HepG2 (cell line): ENCODE measurements at regions not wholly inside any gene's neighbourhood (a gene's known extent, or its start where the extent isn't known, plus 50 kb on each side); places are given as distances from the start of the nearest gene placed in this dataset.

Experiments used
- ATAC-seq: fragments of 200-7000 bp; cut with Tn5 transposase; 3 replicates; pipeline ENCODE4 v1.9.1; 2020; ENCODE audit warnings: mild to moderate bottlenecking, moderate library complexity
- BruUV-seq: library from RNA; stranded (reverse); fragments of 400-500 nt; replicated peaks from 2 replicates; lab custom pipeline; 2021; lab: Mats Ljungman, UMichigan
- CTCF ChIA-PET: fragments of 300-600 bp; formaldehyde crosslinking; extraction: SDS; loops from one replicate; lab custom pipeline; 2021; ENCODE audit warnings: low total read pairs, inconsistent platforms, low intra/inter-chr PET ratio; lab: Yijun Ruan, JAX
- POLR2A ChIA-PET: fragments of 350-600 bp; sonication (Branson Sonifier 250); formaldehyde crosslinking; loops from one replicate; lab custom pipeline; 2020; ENCODE audit warnings: antibody characterized with exemption, inconsistent platforms; lab: Yijun Ruan, JAX
- DNase-seq: peaks from one replicate; pipeline ENCODE4 v3.0.0-alpha.2; 2015; ENCODE audit warnings: low spot score
- FAIRE-seq: peaks from 3 replicates; lab custom pipeline; 2011; peaks lifted over from hg19 to GRCh38; lab: Jason Lieb, UNC
- H2AFZ ChIP-seq: one replicate; pipeline ENCODE4 v1.6.1; 2011; ENCODE audit warnings: low read length, inconsistent platforms
- H3K27ac ChIP-seq: fragments of 300-600 bp; 3 replicates; pipeline ENCODE4 v1.8.0; 2011; ENCODE audit warnings: mixed run types, mild to moderate bottlenecking, mixed read lengths, low read length, inconsistent platforms; ENCODE audit not compliant: insufficient read depth; ENCODE audit errors: extremely low read length
- H3K27me3 ChIP-seq, 2 experiments: fragments of 200-600 bp in 1 of 2; 2 replicates in 1 of 2; 3 replicates in 1 of 2; pipeline versions ENCODE4 v1.6.0 to v1.8.0; 2011; ENCODE audit warnings: low read length in 2 of 2, mild to moderate bottlenecking in 2 of 2, moderate library complexity in 2 of 2, inconsistent platforms in 1 of 2; ENCODE audit not compliant: insufficient read depth in 2 of 2, control insufficient read depth in 1 of 2
- H3K36me3 ChIP-seq, 2 experiments: fragments of 200-600 bp in 1 of 2; replicated peaks in 1 of 2; 2 replicates in 1 of 2; 3 replicates in 1 of 2; pipeline versions ENCODE4 v1.5.1 to v1.8.0; 2011; ENCODE audit warnings: low read length in 2 of 2, inconsistent platforms in 1 of 2; ENCODE audit not compliant: insufficient read depth in 2 of 2, control insufficient read depth in 1 of 2
- H3K4me1 ChIP-seq: 2 replicates; pipeline ENCODE4 v1.5.1; 2012; ENCODE audit warnings: low read length, inconsistent platforms; ENCODE audit not compliant: insufficient read depth
- H3K4me2 ChIP-seq: 2 replicates; pipeline ENCODE4 v1.6.0; 2011; ENCODE audit warnings: low read depth, low read length, inconsistent platforms
- H3K4me3 ChIP-seq, 3 experiments: fragments of 200-600 bp in 1 of 3; sonication (generic), shearing (Covaris generic) in 1 of 3; replicated peaks in 1 of 3; 2 replicates each; pipeline ENCODE4 v1.5.1; 2011 to 2016; ENCODE audit warnings: low read length in 3 of 3, inconsistent platforms in 2 of 3, low read depth in 2 of 3, mild to moderate bottlenecking in 2 of 3, control low read depth in 1 of 3, mixed read lengths in 1 of 3; ENCODE audit not compliant: insufficient read depth in 1 of 3
- H3K79me2 ChIP-seq: one replicate; pipeline ENCODE4 v1.6.1; 2011; ENCODE audit warnings: low read length, inconsistent platforms; ENCODE audit not compliant: insufficient read depth
- H3K9ac ChIP-seq: 2 replicates; pipeline ENCODE4 v1.6.0; 2011; ENCODE audit warnings: mild to moderate bottlenecking, low read depth, low read length, inconsistent platforms; ENCODE audit not compliant: insufficient read depth
- H3K9me3 ChIP-seq: 2 replicates; pipeline ENCODE4 v1.5.1; 2012; ENCODE audit warnings: mild to moderate bottlenecking, low read length
- H4K20me1 ChIP-seq: 2 replicates; pipeline ENCODE4 v1.6.0; 2011; ENCODE audit warnings: inconsistent platforms, mild to moderate bottlenecking, low read length, moderate library complexity; ENCODE audit not compliant: insufficient read depth
- ARHGAP35 ChIP-seq: sonication (generic); formaldehyde crosslinking; IDR thresholded peaks from 2 replicates; pipeline ENCODE4 v1.9.0; 2022; ENCODE audit warnings: mild to moderate bottlenecking, inconsistent platforms, moderate library complexity, missing genetic modification reagents, borderline replicate concordance
- FOXO1 ChIP-seq: sonication (generic); formaldehyde crosslinking; IDR thresholded peaks from 2 replicates; pipeline ENCODE4 v1.4.0; 2020; ENCODE audit warnings: missing genetic modification reagents
- IRF1 ChIP-seq: sonication (generic); formaldehyde crosslinking; IDR thresholded peaks from 2 replicates; pipeline ENCODE4 v1.4.0; 2020; ENCODE audit warnings: low read depth, mild to moderate bottlenecking, missing genetic modification reagents
- KDM4B ChIP-seq: sonication (generic); formaldehyde crosslinking; IDR thresholded peaks from 2 replicates; pipeline ENCODE4 v1.4.0; 2020; ENCODE audit warnings: missing genetic modification reagents
- MAFK ChIP-seq, 2 experiments: IDR thresholded peaks in 1 of 2; conservative IDR thresholded peaks in 1 of 2; 2 replicates each; pipeline ENCODE4 v1.6.1; 2011; ENCODE audit warnings: improper control_type of control experiment in 2 of 2, low read length in 2 of 2
- MTF2 ChIP-seq: sonication (generic); formaldehyde crosslinking; IDR thresholded peaks from 2 replicates; pipeline ENCODE4 v1.5.0; 2020; ENCODE audit warnings: missing genetic modification reagents, borderline replicate concordance
- NRL ChIP-seq: sonication (generic); formaldehyde crosslinking; IDR thresholded peaks from 2 replicates; pipeline ENCODE4 v1.5.0; 2020; ENCODE audit warnings: missing genetic modification reagents, mild to moderate bottlenecking, moderate library complexity, borderline replicate concordance
- SMYD3 ChIP-seq: sonication (generic); formaldehyde crosslinking; IDR thresholded peaks from 2 replicates; pipeline ENCODE4 v1.8.1; 2023; ENCODE audit warnings: mild to moderate bottlenecking, missing genetic modification reagents
- ZNF138 ChIP-seq: sonication (generic); formaldehyde crosslinking; IDR thresholded peaks from 2 replicates; pipeline ENCODE4 v1.5.0; 2020; ENCODE audit warnings: mild to moderate bottlenecking, low read depth, missing genetic modification reagents
- ZNF33B ChIP-seq: sonication (generic); formaldehyde crosslinking; IDR thresholded peaks from 2 replicates; pipeline ENCODE4 v1.5.1; 2020; ENCODE audit warnings: mild to moderate bottlenecking, missing genetic modification reagents
- ZNF441 ChIP-seq: sonication (generic); formaldehyde crosslinking; IDR thresholded peaks from 2 replicates; pipeline ENCODE4 v1.7.0; 2021; ENCODE audit warnings: missing genetic modification reagents, borderline replicate concordance
- ZNF574 ChIP-seq: sonication (generic); formaldehyde crosslinking; IDR thresholded peaks from 2 replicates; pipeline ENCODE4 v1.4.0; 2020; ENCODE audit warnings: missing genetic modification reagents
- ZNF580 ChIP-seq: IDR thresholded peaks from 2 replicates; pipeline ENCODE4 v1.6.1; 2016; ENCODE audit warnings: low read depth, borderline replicate concordance
- ZNF784 ChIP-seq: sonication (generic); formaldehyde crosslinking; IDR thresholded peaks from 2 replicates; pipeline ENCODE4 v1.5.1; 2020; ENCODE audit warnings: missing genetic modification reagents, mild to moderate bottlenecking, borderline replicate concordance
- ZNF83 ChIP-seq: sonication (generic); formaldehyde crosslinking; IDR thresholded peaks from 2 replicates; pipeline ENCODE4 v1.4.0; 2020; ENCODE audit warnings: missing genetic modification reagents, mild to moderate bottlenecking, borderline replicate concordance
- ZNF850 ChIP-seq: sonication (generic); formaldehyde crosslinking; conservative IDR thresholded peaks from 2 replicates; pipeline ENCODE4 v1.9.0; 2021; ENCODE audit warnings: mild to moderate bottlenecking, missing genetic modification reagents
- WGBS: methylation state at CpG from one replicate; pipeline ENCODE4 v1.1.6; 2017; ENCODE audit warnings: low lambda C conversion rate; 5-methylcytosine and 5-hydroxymethylcytosine counted together
- in situ Hi-C: cut with HindIII; loops from 2 replicates; pipeline ENCODE4 v1.10.0; 2017; ENCODE audit warnings: low pct_unique_long_range_greater_than_20kb; ENCODE audit not compliant: extremely low pct_ligation_motif_present
- intact Hi-C: fragments of 100-400 bp; cut with micrococcal nuclease; formaldehyde crosslinking; loops from one replicate; pipeline ENCODE4 v1.10.0; 2022; ENCODE audit not compliant: unreplicated experiment

GRCh38 chr14:88961214-88961613 lies 136.8 kb downstream of the TTC8 start (continued):
- TF ChIP-seq ZNF850 (no peak), MTF2 (CRISPR knock-in tag) (no peak)
- TF ChIP-seq, all 625 proteins: peak for 0

GRCh38 chr14:88962356-88962755 lies 137.9 kb downstream of the TTC8 start:
- Histone ChIP-seq H2AFZ (no peak overlapping the region), H3K79me2 (no peaks in the 10 kb centered on the region), H3K9me3 (no peaks in the 10 kb centered on the region), H3K9ac (no peak overlapping the region), H4K20me1 (no peaks in the 10 kb centered on the region), H3K4me2 (no peak overlapping the region), H3K36me3 (no peaks in the 10 kb centered on the region), H3K27ac (no peak overlapping the region), H3K27me3 (peaks cover 0 to 10% of the 10 kb centered on the region in 2 experiments; a peak in 2 of 5 replicates), H3K4me1 (no peaks in the 10 kb centered on the region), H3K4me3 (no peak overlapping the region)
- WGBS = 50% methylated on average over 4 of the region's 4 CpGs
- ChIA-PET POLR2A (no interaction called here), CTCF (no interaction called here)
- in situ Hi-C loops = no loop called here
- ATAC-seq = no peak
- intact Hi-C loops = no loop called here
- no peak for DNase-seq
- no peak for FAIRE-seq
- no TSS peak for BruUV-seq
- TF ChIP-seq ZNF33B (CRISPR knock-in tag) (no peak), ZNF138 (no peak), ZNF574 (CRISPR knock-in tag) (no peak), KDM4B (CRISPR knock-in tag) (no peak), FOXO1 (CRISPR knock-in tag) (no peak), ARHGAP35 (no peak), ZNF580 (no peak), ZNF441 (CRISPR knock-in tag) (no peak), MAFK (conservative IDR thresholded peaks at IDR 0.05 in 1 of 2, IDR thresholded peaks at IDR 0.05 in 1 of 2; ENCODE audit: low read length in 2 of 2) (no peak), NRL (CRISPR knock-in tag) (no peak), SMYD3 (no peak), IRF1 (CRISPR knock-in tag) (no peak), ZNF83 (no peak), ZNF784 (CRISPR knock-in tag) (no peak)
